ENCODE measurements at regions not wholly inside any gene's neighbourhood (a gene's known extent, or its start where the extent isn't known, plus 50 kb on each side); places are given as distances from the start of the nearest gene placed in this dataset.

DNA sequence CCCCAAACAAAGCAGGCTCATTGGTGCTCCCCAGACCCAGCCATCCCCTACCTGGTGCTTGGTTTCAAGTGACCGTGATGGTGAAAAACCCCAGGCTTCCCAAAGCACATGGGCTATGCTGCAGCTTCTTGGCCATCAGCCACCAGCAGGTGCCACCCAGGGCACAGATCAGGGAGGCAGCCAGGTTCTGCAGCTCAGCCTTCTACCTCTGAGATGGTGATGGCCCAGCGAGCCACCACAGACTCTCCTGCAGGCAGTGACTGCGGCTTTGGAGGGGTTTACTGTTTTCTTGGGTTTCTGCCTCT lies 70.0 kb upstream of the ALX4 start:
- TF ChIP-seq, protein P1, sequence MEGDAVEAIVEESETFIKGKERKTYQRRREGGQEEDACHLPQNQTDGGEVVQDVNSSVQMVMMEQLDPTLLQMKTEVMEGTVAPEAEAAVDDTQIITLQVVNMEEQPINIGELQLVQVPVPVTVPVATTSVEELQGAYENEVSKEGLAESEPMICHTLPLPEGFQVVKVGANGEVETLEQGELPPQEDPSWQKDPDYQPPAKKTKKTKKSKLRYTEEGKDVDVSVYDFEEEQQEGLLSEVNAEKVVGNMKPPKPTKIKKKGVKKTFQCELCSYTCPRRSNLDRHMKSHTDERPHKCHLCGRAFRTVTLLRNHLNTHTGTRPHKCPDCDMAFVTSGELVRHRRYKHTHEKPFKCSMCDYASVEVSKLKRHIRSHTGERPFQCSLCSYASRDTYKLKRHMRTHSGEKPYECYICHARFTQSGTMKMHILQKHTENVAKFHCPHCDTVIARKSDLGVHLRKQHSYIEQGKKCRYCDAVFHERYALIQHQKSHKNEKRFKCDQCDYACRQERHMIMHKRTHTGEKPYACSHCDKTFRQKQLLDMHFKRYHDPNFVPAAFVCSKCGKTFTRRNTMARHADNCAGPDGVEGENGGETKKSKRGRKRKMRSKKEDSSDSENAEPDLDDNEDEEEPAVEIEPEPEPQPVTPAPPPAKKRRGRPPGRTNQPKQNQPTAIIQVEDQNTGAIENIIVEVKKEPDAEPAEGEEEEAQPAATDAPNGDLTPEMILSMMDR (IDR thresholded peaks at IDR 0.05): no peak
- TF ChIP-seq POLR2A (IDR thresholded peaks at IDR 0.05): no peak

All from thyroid gland (tissue), 4 donors.